Stimulated activated CD8-positive, alpha-beta memory T cell treated with anti-CD3 and anti-CD28 coated beads, Interleukin-15, amount 100 ng/mL, for 4 hours (primary cell): ENCODE measurements at regions not wholly inside any gene's neighbourhood (a gene's known extent, or its start where the extent isn't known, plus 50 kb on each side); places are given as distances from the start of the nearest gene placed in this dataset.
"Not testable (repeated sequence)": the region's sequence is repeated elsewhere in the genome, so short reads cannot be mapped to it uniquely, and the experiment has no call there.

Experiments used
- DNase-seq, 2 donors: peaks; one replicate each; pipeline ENCODE4 v3.0.0-alpha.2; 2020; ENCODE audit warnings: low read depth in 2 of 2

DNA sequence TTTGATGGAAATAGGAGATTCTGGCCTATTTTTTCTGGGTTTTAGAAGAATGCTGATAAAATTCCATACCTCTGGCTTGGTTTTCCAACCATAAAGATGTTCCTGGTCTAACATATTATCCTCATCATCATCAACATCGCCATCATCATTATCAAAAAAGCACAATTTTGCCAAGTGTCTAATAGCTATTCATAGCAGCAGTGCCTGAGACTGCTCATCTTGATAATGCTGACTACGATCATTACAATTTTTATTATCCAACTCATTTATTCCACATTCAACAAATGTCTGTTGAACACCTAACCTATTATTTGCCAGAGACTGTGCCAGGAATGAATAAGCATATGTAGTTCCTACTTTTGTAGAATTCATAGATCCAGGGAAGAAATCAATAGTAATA, 303.5 kb upstream of the GATB start:
- no peak for DNase-seq

DNA sequence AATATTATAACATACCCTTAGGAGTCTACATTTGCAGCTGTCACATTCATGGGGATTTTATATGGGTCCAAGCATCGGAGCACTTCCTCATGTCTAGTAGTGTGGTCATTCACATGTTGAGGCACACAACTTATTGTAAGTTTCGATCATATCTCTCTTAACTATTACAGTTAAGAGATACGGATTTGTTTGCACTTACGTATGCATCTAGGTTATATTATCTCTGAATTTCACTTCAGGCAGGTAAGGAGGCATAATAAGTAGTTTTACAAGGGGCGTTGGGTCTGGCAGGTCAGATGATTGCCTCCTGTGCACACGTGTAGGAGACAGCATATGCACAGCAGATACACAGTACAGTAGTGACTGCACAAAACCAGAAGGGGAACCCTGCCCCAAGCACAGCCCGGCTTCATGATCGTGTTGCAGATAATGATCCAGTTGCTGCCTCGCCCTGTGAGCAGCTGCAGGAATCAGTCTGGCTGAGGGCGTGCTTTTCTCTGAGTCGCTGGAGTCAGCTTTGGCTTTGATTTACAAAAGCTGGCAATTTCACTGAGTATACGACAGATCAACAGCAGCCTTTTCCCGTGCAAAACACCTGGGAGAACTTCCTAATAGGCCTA, 302.9 kb upstream of the GATB start:
- DNase-seq = no peak

DNA sequence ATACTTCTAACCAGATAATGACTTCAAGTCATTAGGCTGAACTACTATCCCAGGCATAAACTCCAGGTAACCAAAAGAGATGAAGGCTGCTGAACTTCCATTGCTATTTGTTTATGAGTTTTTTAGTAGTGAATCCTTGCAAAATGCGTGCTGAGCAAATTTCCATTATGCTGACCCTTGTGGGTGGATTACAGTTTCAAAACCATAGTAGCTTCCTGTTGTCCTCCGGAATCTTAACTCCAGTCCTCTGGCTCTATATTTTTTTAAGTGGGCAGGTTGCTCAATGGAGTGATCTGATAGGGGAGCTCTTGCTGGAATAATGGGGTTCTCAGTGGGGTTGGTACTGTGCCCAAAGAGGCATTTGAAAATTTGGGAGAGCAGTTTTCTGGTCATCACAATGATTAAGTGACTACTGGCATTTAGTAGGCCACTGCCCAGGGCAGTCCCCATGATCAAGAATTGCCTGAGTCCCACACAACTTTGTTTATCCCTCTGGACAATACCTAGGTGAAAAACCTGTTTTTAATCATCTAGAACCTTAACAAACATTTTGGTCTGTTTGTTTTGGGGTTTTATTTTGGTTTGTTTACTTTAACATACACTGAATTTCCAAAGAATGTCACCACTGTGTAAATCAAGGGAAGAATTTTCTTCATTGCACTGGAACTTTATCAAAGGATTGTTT, 302.3 kb upstream of the GATB start:
- DNase-seq = no peak

DNA sequence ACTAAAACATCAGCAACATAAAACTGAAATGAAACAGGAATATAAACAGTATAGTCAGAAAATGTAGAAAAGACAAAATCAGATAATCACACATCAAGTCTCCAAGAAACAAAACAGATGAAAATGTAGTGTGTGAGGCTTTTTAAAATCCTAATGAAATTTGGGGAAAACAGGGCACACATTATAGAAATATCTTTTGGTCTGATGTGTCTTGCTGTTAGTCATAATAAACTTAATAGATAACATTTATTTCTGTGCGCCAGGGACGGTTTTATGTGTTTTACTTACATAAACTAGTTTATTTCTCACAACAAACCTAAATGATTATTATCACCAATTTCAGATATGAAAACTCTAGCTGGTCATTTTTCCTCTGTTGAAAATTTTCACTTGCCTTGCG, 293.9 kb upstream of the GATB start:
- DNase-seq = no peak

DNA sequence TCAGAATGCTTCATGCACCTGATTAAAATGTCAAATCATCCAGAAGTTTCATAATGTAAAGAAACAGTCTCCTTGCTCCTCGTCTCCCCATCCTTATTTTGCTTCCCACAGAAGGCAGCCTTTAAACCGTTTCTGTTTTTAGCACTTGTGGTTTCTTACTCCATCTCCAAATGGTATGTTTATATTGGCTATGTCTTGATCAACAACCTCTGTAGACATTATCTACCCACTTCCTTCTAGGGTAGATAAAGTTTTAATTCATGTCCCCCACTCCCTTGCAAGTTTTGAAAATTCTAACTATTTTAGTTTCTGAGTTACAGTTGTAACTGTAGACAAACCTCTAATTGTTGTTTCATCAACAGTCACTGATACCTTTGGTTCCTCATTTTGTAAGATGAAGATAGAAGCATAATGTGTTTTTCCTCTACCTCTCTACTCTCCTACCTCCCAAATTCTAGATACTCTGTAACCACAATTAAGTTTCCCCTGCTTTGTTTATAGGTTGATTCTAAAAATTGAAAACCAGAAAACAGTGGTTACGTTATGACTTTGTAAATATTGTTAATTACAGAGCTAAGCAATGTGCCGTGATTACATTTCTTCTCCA, 291.7 kb upstream of the GATB start:
- no peak for DNase-seq

DNA sequence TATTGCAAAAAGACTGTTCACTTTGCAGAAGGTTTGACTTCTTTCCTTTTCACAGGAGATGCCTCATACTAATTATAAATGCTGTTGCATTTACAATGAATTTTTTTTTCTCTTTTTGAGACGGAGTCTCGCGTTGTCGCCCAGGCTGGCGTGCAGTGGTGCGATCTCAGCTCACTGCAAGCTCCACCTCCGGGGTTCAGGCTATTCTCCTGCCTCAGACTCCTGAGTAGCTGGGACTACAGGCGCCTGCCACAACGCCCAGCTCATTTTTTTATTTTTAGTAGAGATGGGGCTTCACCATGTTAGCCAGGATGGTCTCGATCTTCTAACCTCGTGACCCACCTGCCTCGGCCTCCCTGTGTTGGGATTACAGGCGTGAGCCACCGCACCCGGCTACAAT, 290.5 kb upstream of the GATB start:
- DNase-seq = not testable (repeated sequence)

DNA sequence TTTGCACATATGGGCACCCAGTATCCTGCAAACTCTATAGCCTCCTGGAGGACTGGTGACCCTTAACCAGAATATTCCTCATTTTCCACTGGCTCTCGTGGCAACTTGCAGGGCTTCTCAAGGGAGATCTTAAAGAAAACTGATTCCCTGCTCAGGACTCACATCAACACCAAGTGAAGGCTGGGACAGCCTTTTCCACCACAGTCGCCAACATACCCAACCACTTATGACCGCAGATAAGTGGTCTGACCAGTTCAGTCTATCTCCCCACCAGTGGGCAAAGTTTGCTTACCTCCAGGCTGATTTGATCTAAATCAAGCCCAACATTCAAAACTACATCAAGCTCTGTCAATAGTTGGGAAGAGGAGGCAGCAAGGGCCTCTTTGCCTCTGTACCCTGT, 289.3 kb upstream of the GATB start:
- DNase-seq = no peak

DNA sequence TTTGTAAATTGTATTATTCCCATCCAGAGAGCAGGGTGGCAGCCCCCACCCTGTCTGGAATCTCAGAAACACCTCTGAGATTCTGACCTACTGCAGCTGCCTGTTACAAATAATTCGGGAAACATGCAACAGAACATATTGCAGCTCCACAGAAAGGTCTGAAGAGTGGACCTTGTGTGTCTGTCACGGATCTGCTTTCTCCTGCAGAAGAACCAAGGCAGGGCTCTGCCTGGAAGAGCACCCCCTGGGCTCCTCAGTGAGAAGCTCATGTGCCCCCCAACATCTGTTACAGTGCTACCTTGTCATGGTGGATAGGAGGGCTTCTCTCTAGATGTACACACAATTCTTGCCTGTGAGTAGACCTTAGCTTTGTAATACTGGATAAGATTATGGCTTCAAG, 286.6 kb upstream of the GATB start:
- no peak for DNase-seq

DNA sequence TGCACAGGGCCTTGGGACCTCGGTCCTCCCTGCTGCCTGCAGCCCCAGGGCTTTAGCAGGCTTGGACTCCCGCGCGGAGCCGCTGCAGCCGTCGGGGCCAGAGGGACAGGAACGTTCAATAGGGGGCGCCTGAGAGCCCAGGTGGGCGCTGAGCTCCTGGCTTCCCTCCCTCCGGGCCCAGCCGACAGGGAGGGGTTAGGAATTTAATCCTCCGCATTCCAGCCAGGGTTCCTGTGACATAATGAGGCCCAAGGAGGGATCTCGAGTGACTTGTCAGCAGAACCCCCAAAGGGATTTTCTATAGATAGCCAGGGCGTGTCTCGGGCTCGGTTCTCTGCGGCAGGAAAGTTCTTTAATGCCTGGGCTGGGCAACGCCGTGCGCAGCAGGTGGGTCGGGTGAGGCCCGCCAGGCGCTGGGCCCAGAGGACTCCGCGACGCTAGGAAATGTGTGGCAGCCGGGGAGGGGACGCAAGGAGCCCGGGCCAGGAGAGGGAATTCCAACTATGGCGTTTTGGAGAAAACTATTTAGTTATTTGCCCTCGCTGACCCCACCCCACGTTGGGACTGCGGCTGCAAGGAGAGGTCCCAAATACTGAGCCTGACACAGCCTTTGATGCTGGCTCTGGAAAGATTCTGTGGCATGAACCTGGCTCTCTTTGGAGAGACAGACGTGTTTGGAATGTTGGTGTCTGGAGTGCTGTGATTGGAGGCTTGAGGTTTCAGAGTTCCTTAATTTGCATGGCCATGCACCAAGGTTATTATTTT, 285.2 kb upstream of the GATB start:
- DNase-seq = no peak

DNA sequence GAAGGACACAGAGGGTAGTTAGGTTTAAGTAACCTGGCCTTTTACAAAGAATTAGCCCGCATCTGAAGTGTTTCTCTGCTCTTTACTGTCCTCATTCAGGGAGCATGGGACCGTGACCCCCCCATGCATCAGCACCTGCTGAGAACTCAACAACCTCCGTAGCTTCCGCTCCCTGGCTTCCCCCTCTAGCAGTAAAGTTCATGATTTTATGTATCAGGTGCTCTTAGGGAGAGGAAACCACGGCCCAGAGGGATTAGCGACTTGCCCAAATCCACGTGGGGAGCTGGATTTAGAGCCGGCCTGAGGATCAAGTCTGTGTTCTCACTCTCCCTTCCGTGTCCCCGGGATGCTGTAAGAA, 284.6 kb upstream of the GATB start:
- DNase-seq = no peak

DNA sequence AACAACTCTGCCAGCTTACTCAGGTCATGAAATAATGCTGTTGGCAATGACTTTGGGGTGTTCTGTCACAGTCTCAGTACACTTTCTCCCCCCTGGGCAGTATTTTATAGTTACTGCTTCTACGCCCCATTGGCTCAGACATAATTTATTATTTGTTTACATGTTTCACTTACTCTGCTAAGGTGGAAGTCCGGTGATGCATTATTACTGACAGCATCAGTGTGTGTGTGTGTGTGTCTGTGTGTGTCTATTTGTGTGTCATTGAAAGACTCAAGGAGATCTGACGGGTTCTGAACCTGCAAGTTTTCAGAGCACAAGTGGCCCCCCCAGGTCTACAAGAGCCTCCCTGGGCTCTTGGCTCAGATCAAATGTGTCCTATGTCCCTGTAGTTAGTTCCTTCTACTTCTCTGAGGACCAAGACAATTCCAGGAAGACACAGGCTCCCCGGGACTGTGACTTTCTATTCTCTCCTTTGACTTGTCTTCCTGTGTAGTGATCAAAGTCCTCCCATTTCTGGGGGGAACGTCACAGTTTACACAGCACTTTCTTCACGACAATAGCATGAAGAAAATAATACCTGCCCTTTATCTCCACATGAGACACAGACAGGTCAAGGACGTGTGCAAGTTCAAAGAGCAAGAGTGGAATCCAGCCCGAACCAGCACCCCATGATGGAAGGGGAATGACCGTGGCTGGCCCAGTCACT, 283.7 kb upstream of the GATB start:
- no peak for DNase-seq

DNA sequence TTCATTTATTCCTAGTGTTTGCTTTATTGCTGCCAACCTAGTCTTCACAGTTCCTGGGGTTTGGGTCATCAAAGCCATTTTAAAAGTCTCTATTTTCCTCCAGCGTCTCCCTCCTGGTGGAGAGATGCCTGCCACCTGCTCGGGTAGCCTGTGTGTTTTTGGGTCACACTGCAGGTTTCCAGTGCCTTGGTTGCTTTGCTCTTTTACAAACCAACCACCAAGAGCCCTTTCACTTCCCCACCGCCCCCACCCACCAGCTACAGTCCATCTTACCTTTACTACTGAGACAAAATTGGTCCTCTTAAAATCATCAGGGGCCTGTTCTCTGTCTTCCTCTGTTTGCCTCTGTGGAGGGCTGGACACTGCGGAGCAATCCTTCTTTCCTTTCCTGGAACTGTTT, 280.5 kb upstream of the GATB start:
- no peak for DNase-seq

DNA sequence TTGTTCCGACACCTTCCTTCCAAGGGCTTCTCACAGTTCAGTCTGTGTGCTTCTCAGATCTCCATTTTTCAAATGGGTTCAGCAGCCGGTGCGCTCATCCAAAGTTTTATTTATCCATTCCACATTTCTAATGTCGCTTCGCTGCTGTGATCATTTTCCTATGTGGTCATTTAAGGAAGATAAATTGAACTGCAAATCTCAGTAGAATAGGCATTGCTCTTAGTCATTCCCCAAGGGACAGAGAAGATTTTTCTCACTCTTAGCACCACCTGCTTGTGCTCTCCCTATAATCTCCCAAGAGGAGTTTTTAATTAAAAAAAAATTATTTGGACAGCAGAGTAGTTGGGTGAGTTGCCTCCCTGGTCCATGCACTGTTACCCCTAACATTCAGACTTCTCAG, 278.9 kb upstream of the GATB start:
- no peak for DNase-seq

DNA sequence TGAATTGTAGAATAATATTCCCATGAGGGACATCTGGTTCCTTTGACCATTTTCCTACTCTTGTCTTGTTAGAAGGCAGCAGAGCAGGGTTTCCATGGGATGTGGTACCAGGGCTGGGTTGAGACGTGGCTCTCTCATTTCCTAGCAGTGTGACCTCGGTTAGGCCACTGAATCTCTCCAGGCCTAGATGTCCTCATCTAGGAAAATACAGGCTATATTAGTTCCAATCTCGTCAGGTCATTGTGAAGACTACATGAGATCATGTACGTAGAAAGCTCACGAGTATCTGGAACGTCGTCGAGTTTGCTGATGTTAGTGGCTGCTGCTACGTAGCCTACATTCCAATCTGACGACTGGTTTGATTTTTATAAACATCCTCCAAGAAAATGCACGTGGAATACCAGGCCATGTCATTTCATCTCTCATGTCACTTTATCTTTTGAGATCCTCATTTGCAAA, 278.2 kb upstream of the GATB start:
- no peak for DNase-seq

DNA sequence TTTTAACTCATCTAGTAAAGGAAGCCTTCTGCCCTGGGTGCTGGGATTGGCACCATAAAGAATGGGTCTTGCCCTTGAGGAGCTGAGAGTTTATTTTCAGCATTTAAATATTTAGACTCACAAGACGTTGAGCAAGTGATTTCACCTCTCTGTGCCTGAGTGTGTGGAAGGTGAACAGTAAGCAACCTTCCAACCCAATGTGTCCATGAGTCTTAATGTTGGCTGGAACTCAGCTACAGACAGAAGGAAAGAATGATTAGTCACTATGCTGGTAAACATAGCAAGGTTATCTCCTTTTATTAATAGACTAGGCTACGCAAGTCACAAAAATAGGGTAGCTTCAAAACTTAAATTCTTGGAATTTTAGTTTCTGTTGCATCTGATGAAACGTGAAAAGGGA, 277.4 kb upstream of the GATB start:
- no peak for DNase-seq

DNA sequence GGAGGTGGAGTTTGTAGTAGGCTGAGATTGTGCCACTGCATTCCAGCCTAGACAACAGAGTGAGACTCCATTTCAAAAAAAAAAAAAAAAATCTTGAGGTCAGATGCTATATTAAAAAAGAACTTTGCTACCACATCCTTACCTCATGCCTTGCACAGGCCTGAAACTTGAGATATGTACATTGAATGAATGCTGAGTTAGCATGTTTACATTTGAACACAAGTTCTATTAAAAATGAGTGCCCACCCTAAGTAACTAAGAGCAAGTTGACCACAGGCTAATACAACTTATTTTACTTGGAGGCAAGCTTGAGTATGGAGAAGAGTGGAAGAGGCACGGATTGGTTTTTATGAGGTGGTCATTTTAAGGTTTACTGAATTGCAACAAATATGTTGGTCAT, 276.6 kb upstream of the GATB start:
- no peak for DNase-seq

DNA sequence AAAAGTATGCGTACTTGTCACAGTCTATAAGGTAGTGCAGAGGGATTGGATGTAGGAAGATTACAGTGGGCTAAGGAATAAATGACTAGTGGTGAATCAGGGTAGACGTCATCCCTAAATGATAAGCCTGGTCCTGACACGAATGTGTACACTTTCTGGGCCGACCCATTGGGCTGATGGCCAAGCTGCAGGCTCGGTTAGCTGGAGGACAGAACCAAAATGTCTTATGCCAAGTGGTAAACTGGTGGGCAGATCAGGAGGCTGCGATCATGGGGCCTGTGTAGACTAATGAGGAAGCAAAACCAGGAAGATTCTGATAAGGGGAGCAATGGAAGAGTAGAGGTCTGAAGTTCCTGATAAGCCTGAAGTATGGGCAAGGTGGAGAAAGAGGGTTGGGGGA, 272.8 kb upstream of the GATB start:
- DNase-seq = no peak

DNA sequence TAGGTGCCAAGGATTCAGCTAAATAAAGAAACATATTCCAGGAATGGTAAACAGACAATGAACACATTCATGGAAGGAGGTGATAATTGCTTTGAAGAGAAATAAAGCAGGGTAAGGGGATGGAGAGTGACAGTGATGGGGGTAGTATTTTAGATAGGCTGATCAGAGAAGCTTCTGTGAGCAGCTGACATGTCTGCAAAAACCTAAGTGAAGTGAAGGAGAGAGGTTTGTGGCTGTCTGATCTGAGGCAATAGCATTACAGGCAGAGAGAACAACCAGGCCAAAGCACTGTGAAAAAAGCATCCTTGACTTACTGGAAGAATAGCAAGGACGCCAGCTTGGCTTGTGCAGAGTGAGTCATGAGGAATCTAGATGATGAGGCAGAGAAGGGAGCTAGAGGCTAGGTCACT, 271.9 kb upstream of the GATB start:
- DNase-seq = no peak

DNA sequence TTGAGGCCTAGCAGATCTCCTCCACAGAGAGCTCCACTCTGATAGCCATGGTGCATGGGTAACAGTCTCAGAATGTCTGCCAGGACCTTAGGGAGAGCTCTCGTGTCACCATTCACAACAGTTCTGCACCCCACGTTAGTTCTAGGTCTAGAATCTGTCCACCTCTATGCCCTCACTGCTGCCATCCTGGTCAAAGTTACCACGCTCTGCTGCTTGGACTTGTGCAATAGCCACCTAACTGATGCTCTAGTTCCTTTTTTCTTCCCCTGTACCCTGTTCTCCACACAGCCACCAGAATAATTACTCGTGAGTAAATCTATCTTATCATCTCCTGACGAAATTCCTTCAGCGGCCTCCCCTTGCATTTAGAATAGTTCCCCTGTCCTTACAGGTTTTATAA, 268.8 kb upstream of the GATB start:
- no peak for DNase-seq

DNA sequence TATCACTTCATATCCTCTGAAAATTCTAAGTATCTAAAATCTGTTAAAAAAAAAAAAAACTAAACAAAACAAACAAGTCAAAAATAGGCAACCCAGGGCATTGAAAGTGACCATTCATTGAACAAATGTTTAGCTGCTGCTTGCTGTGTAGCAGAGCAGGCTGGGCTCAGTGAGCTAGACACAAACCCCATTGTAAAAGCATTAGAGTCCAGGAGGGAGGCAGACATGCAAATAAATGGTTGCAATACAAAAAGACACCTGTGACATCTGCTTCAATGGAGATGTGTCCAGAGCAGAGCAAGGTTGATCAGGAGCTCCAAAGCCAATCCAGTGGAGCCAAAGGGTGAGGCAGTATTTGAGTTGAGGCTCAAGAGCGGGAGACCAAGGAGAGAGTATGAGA, 267.3 kb upstream of the GATB start:
- no peak for DNase-seq

DNA sequence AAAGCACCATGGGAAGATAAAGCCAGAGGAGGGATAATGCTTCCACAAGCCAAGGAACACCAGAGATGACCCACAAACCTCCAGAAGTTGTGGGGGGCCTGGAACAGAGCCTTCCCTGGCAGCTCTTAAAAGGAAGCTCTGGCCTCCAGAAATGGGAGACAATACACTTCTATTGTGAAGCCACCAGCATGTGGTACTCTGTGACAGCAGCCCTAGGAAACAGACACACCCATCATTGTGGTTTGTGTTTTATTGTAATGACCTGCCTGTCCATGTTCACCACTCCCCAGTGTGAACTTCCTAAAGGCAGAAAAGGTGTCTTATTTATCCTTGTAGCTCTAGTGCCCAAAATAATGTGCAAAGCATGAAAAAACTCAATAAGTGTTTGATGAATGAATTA, 264.1 kb upstream of the GATB start:
- no peak for DNase-seq

DNA sequence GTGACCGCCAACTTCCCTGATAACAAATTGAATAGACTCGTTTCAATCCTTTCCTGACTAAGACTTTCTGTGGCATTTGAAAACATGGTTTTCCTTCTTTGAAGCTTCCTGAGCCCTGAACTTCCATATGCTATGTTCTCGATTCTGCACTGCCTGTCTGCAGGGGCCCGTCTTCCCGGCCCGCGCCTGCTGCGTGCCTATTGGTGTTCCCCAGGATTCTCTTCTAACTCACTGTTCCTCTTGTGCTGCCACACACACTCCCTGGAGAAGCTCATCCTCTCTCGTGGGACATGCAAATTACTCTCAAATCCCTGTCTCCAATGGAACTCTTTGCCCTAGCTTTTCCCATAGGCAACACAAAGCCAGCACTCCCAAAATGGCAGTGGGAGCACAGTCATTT, 262.9 kb upstream of the GATB start:
- DNase-seq = no peak
